ENCODE measurements at regions not wholly inside any gene's neighbourhood (a gene's known extent, or its start where the extent isn't known, plus 50 kb on each side); places are given as distances from the start of the nearest gene placed in this dataset.

DNA sequence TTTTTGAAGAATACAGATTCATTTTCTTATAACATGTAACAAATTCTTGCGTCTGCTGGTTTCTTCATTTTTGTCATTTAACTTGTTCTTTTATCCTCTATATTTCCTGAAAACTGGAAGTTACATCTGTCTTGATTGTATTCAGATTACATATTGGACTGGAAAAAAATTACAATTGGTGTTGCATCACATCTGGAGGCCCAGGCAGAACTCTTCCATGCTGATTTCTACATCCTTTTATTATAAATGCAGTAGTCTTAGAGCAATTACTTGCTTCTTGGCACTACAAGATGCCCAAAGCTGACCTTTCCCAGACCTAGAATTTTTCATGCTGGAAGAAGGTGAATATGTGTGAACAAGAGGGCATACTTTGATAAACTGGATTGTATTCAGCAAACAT, 460.9 kb upstream of the CNTNAP2 start:
- Histone ChIP-seq H3F3A (ENCODE audit: insufficient read depth, low read length) (no peaks in the 10 kb centered on the region), H3K36me3 (ENCODE audit: insufficient read depth, low read length) (no peaks in the 10 kb centered on the region), H3K9ac (ENCODE audit: low read length) (no peak overlapping the region), H2AFZ (ENCODE audit: low read length) (no peak overlapping the region), H3K4me1 (ENCODE audit: insufficient read depth, low read length, severe bottlenecking) (peaks cover 13% of the 10 kb centered on the region), H3K79me2 (ENCODE audit: insufficient read depth, low read length) (no peaks in the 10 kb centered on the region), H3K9me3 (ENCODE audit: low read length) (no peaks in the 10 kb centered on the region), H3K27ac (ENCODE audit: low read depth, low read length, poor library complexity, severe bottlenecking) (no peak overlapping the region), H4K20me1 (ENCODE audit: insufficient read depth, low read length) (no peaks in the 10 kb centered on the region), H3K9me2 (ENCODE audit: low read depth, low read length) (no peaks in the 10 kb centered on the region), H3K27me3 (ENCODE audit: insufficient read depth, low read length) (no peaks in the 10 kb centered on the region), H3K4me2 (ENCODE audit: low read length) (no peak overlapping the region), H3K4me3 (ENCODE audit: low read depth, low read length, poor library complexity, severe bottlenecking) (no peak overlapping the region)
- no peak for TF ChIP-seq EZH2 (IDR thresholded peaks at IDR 0.05; ENCODE audit: borderline replicate concordance, low read length)
- no peak for TF ChIP-seq CTCF (IDR thresholded peaks at IDR 0.05; ENCODE audit: low read length)

DNA sequence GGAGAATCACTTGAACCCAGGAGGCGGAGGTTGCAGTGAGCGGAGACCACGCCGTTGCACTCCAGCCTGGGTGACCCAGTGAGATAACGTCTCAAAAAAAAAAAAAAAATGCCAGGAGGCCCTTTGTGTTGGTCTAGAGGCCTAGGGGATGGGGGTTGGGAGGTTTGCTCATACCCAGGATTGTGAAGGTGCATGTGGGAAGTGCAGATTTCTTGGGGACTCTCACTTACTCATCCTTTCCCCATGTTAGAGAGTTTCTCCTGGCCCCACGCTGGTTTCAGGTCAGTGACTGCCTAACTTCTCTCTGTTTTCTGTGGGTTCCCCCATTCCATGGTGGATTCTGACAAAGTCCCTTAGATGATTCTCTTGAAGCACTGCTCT, 471.5 kb upstream of the CNTNAP2 start:
- no peak overlapping the region for H3K27ac ChIP-seq (ENCODE audit: low read depth, low read length, poor library complexity, severe bottlenecking)
- no peak overlapping the region for H3K4me3 ChIP-seq (ENCODE audit: low read depth, low read length, poor library complexity, severe bottlenecking)
- H3K36me3 ChIP-seq (ENCODE audit: insufficient read depth, low read length) = no peaks in the 10 kb centered on the region
- no peaks in the 10 kb centered on the region for H3K79me2 ChIP-seq (ENCODE audit: insufficient read depth, low read length)
- no peak overlapping the region for H3K4me2 ChIP-seq (ENCODE audit: low read length)
- TF ChIP-seq EZH2 (IDR thresholded peaks at IDR 0.05; ENCODE audit: borderline replicate concordance, low read length) (no peak), CTCF (IDR thresholded peaks at IDR 0.05; ENCODE audit: low read length) (no peak)
- H3F3A ChIP-seq (ENCODE audit: insufficient read depth, low read length) = no peaks in the 10 kb centered on the region
- H3K4me1 ChIP-seq (ENCODE audit: insufficient read depth, low read length, severe bottlenecking) = no peaks in the 10 kb centered on the region
- H3K9ac ChIP-seq (ENCODE audit: low read length) = no peak overlapping the region
- H4K20me1 ChIP-seq (ENCODE audit: insufficient read depth, low read length) = no peaks in the 10 kb centered on the region
- no peak overlapping the region for H2AFZ ChIP-seq (ENCODE audit: low read length)
- no peaks in the 10 kb centered on the region for H3K9me2 ChIP-seq (ENCODE audit: low read depth, low read length)
- H3K27me3 ChIP-seq (ENCODE audit: insufficient read depth, low read length) = no peaks in the 10 kb centered on the region
- H3K9me3 ChIP-seq (ENCODE audit: low read length) = no peaks in the 10 kb centered on the region

DNA sequence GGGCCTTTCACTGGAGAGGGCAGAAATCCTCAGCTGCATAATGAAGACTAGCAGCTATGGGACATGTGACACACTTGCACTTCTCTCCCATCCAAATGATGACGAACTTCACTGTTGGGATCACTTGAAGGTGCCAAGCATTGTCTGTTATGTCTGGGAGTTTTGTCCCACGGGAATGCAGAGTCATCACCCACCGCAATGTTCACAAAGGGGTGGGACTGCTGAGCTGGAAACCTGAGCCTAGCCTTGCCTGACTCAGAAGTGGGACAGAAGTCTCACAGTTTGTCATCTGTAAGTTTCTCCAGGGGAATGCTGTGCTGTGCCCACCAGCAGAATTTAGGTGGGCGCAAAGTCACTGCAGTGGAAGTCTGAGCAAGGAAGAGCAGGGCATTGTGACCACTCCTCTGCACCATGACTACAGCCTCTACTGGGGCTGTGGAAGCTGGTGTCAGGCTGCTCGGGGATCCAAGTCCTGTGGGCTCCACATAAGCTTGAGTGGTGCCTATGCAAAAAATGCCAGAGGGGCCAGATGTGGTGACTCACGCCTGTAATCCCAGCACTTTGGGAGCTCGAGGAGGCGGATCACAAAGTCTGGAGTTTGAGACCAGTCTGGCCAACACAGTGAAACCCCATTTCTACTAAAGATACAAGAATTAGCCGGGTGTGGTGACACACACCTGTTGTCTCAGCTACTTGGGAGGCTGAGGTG, 472.0 kb upstream of the CNTNAP2 start:
- Histone ChIP-seq H3K4me2 (ENCODE audit: low read length) (no peak overlapping the region), H3K27ac (ENCODE audit: low read depth, low read length, poor library complexity, severe bottlenecking) (no peak overlapping the region), H3K27me3 (ENCODE audit: insufficient read depth, low read length) (no peaks in the 10 kb centered on the region), H3K9ac (ENCODE audit: low read length) (no peak overlapping the region), H3K9me2 (ENCODE audit: low read depth, low read length) (no peaks in the 10 kb centered on the region), H3K4me3 (ENCODE audit: low read depth, low read length, poor library complexity, severe bottlenecking) (no peak overlapping the region), H4K20me1 (ENCODE audit: insufficient read depth, low read length) (no peaks in the 10 kb centered on the region), H3K79me2 (ENCODE audit: insufficient read depth, low read length) (no peaks in the 10 kb centered on the region), H3K4me1 (ENCODE audit: insufficient read depth, low read length, severe bottlenecking) (no peaks in the 10 kb centered on the region), H3K36me3 (ENCODE audit: insufficient read depth, low read length) (no peaks in the 10 kb centered on the region), H2AFZ (ENCODE audit: low read length) (no peak overlapping the region), H3F3A (ENCODE audit: insufficient read depth, low read length) (no peaks in the 10 kb centered on the region), H3K9me3 (ENCODE audit: low read length) (no peaks in the 10 kb centered on the region)
- no peak for TF ChIP-seq CTCF (IDR thresholded peaks at IDR 0.05; ENCODE audit: low read length)
- no peak for TF ChIP-seq EZH2 (IDR thresholded peaks at IDR 0.05; ENCODE audit: borderline replicate concordance, low read length)

Data from OCI-LY1 (cell line).